Left ventricle myocardium inferior (tissue), 1 donor: ENCODE measurements at regions not wholly inside any gene's neighbourhood (a gene's known extent, or its start where the extent isn't known, plus 50 kb on each side); places are given as distances from the start of the nearest gene placed in this dataset.
A peak's percentile ranks its signal among the peaks of the same experiment; 100 is the strongest.

ENCODE experiments used
- DNase-seq: peaks from one replicate; pipeline ENCODE4 v3.0.0-alpha.2; 2020
- H3K27ac ChIP-seq: fragments of 200-600 bp; replicated peaks from 2 replicates; pipeline ENCODE4 v1.8.0; 2021
- H3K27me3 ChIP-seq: fragments of 200-600 bp; 2 replicates; pipeline ENCODE4 v1.8.0; 2021; ENCODE audit warnings: low read depth
- H3K36me3 ChIP-seq: fragments of 200-600 bp; 2 replicates; pipeline ENCODE4 v1.8.0; 2021
- H3K4me1 ChIP-seq: fragments of 200-600 bp; 2 replicates; pipeline ENCODE4 v1.8.0; 2021
- H3K4me3 ChIP-seq: fragments of 200-600 bp; 2 replicates; pipeline ENCODE4 v1.8.0; 2021; ENCODE audit warnings: mild to moderate bottlenecking, moderate library complexity
- H3K9me3 ChIP-seq: fragments of 200-600 bp; replicated peaks from 2 replicates; pipeline ENCODE4 v1.8.0; 2021
- CTCF ChIP-seq: fragments of 200-600 bp; IDR thresholded peaks from 2 replicates; pipeline ENCODE4 v1.8.0; 2021; ENCODE audit warnings: antibody characterized with exemption, mild to moderate bottlenecking, borderline replicate concordance
- intact Hi-C: fragments of 100-400 bp; cut with micrococcal nuclease; formaldehyde crosslinking; loops from one replicate; pipeline ENCODE4 v1.11.0; 2022
- donor health status: DM: no; HTN: yes; CAD: no; lungs with severe emphysema.

DNA sequence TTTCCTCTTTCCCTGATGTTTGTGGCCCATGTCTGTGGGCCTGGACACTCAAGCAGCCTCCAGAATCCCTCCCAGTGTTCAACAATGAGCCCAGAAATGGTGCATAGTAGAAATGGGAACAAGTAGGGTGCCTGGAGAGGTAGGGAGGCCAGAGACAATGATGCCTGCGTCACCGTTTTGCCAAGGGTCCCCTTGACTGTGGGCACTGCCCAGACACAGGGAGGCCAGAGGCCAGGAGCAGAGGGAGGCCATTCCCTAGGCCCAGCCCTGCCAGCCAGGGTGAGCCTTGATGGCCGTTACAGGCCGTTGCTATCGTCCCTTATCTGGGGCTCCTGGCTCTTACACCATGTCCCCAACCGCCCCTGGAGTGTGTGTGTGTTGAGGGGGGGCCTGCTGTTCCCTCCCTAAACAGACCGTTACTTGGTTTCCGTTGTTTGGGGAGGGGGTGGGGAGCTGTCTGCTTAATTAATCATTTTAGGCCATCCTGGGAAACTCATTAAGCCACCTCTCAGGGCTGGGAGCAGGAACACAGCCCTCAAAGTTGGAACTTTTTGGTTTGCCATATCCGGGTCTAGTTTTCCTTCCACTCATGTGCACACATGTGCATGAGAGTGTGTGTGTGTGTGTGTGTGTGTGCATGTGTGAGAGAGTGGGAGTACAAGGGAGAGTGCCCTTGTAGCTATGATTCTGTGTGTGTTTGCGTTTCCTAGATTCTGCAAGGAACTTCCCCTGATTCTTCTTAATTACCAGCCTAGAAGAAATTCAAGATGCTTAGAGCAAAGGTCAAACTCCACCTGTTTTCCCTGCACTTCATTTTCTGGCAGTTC, 135.2 kb upstream of the HAAO start:
- intact Hi-C loops = loop anchor here (10.0 kb wide), 1 partner anchor 63 kb away; no protein-coding TSS in a partner anchor
- H3K4me1 ChIP-seq = peaks cover 100% of the 10 kb centered on the region
- H3K27me3 ChIP-seq = no peaks in the 10 kb centered on the region
- H3K4me3 ChIP-seq = no peak overlapping the region
- no peak for TF ChIP-seq CTCF
- H3K9me3 ChIP-seq = no peaks in the 10 kb centered on the region
- peak overlapping the region; percentile 92 for H3K27ac ChIP-seq
- H3K36me3 ChIP-seq = no peaks in the 10 kb centered on the region
- peak; percentile 62 for DNase-seq

- Histone ChIP-seq H3K4me1 (peaks cover 100% of the 10 kb centered on the region), H3K27ac (peak overlapping the region; percentile 92), H3K36me3 (no peaks in the 10 kb centered on the region), H3K27me3 (no peaks in the 10 kb centered on the region), H3K4me3 (no peak overlapping the region), H3K9me3 (no peaks in the 10 kb centered on the region)
- intact Hi-C loops = loop anchor here (10.0 kb wide), 1 partner anchor 62 kb away; no protein-coding TSS in a partner anchor
- DNase-seq = no peak
- no peak for TF ChIP-seq CTCF
These were observed 134.3 kb upstream of the HAAO start for GRCh38 chr2:42926434-42927333.

GRCh38 chr2:42925742-42926433, 133.5 kb upstream of the HAAO start:
- Histone ChIP-seq H3K27ac (peak overlapping the region; percentile 92), H3K9me3 (no peaks in the 10 kb centered on the region), H3K27me3 (no peaks in the 10 kb centered on the region), H3K4me1 (peaks cover 98% of the 10 kb centered on the region), H3K36me3 (no peaks in the 10 kb centered on the region), H3K4me3 (no peak overlapping the region)
- TF ChIP-seq CTCF = no peak
- intact Hi-C loops = loop anchor here (10.0 kb wide), 1 partner anchor 61 kb away; no protein-coding TSS in a partner anchor
- no peak for DNase-seq

DNA sequence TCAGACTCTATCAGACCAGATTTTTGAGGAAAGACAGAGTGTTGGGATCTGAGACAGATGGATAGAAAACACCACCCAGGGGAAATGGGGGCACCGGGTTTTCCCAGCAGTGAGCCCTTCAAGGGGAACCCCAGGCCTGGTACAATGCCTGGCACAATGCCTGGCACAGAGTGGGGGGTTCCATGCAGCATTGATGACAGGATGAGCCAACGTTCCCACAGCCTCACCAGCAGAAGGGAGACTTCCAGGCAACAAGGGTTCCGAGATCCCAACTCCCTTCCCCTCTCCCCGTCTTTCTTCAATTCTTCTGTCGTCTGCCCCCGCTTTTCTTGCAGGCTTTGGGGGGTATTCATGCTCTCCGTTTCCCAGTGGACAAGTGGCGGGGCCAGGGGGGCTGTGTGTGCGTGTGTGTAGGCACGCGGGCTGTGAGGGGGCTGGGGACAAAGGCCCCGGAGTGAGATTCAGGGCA, 132.1 kb upstream of the HAAO start:
- Histone ChIP-seq H3K36me3 (no peaks in the 10 kb centered on the region), H3K4me1 (peaks cover 84% of the 10 kb centered on the region), H3K27me3 (no peaks in the 10 kb centered on the region), H3K9me3 (no peaks in the 10 kb centered on the region), H3K27ac (peak overlapping the region; percentile 92), H3K4me3 (peak overlapping the region; percentile 34)
- intact Hi-C loops = loop anchor here (10.0 kb wide), 1 partner anchor 60 kb away; no protein-coding TSS in a partner anchor
- no peak for TF ChIP-seq CTCF
- no peak for DNase-seq
